ENCODE measurements at regions not wholly inside any gene's neighbourhood (a gene's known extent, or its start where the extent isn't known, plus 50 kb on each side); places are given as distances from the start of the nearest gene placed in this dataset.

GRCh38 chr3:160128056-160128455 lies 97.2 kb upstream of the C3orf80 start:
- Histone ChIP-seq H3K4me2 (ENCODE audit: insufficient read depth, insufficient read length, low read length) (no peak overlapping the region), H4K20me1 (ENCODE audit: control insufficient read depth, insufficient read depth, insufficient read length) (no peaks in the 10 kb centered on the region), H3K18ac (ENCODE audit: insufficient read length, low read depth, low read length) (no peak overlapping the region), H4K8ac (replicated peaks; ENCODE audit: insufficient read length, low read depth, low read length) (no peak overlapping the region), H2BK15ac (ENCODE audit: low read depth, low read length) (no peak overlapping the region), H4K91ac (ENCODE audit: insufficient read length, low read depth, low read length) (no peak overlapping the region), H2BK5ac (ENCODE audit: insufficient read length, low read length) (no peak overlapping the region), H3K27ac (ENCODE audit: insufficient read length, low read depth, low read length) (no peak overlapping the region), H3K9ac (ENCODE audit: extremely low read depth, insufficient read length, low read length) (no peak overlapping the region), H2BK120ac (ENCODE audit: low read depth, low read length, poor library complexity, severe bottlenecking) (no peak overlapping the region), H2BK12ac (ENCODE audit: insufficient read length, low read depth, low read length) (no peak overlapping the region), H3K79me1 (ENCODE audit: insufficient read depth, low read depth, low read length, poor library complexity, severe bottlenecking) (no peaks in the 10 kb centered on the region), H3K27me3 (ENCODE audit: insufficient read depth, low read length) (no peaks in the 10 kb centered on the region; the same call in 1 of the 2 replicates), H2AK5ac (ENCODE audit: insufficient read length, low read length) (no peak overlapping the region), H3K4ac (ENCODE audit: low read depth, low read length) (no peak overlapping the region), H3K9me3 (ENCODE audit: control insufficient read depth, low read depth, low read length) (no peaks in the 10 kb centered on the region), H3K23ac (ENCODE audit: insufficient read length, low read depth, low read length) (no peak overlapping the region), H3T11ph (ENCODE audit: low read length) (no peak overlapping the region), H3K23me2 (ENCODE audit: insufficient read length, low read depth, low read length, poor library complexity, severe bottlenecking) (no peaks in the 10 kb centered on the region), H3K14ac (ENCODE audit: insufficient read depth, low read length) (no peak overlapping the region), H3K79me2 (ENCODE audit: insufficient read depth, low read length) (no peaks in the 10 kb centered on the region), H3K4me1 (ENCODE audit: insufficient read depth, low read length) (no peaks in the 10 kb centered on the region; the same call in 1 of the 2 replicates), H3K56ac (ENCODE audit: insufficient read length, low read depth, low read length) (no peak overlapping the region), H2AFZ (ENCODE audit: low read length) (no peak overlapping the region), H4K5ac (ENCODE audit: insufficient read length, low read depth, low read length) (no peak overlapping the region), H2BK20ac (ENCODE audit: low read depth, low read length, poor library complexity, severe bottlenecking) (no peak overlapping the region)
- no peak for DNase-seq
- TF ChIP-seq, protein P1, sequence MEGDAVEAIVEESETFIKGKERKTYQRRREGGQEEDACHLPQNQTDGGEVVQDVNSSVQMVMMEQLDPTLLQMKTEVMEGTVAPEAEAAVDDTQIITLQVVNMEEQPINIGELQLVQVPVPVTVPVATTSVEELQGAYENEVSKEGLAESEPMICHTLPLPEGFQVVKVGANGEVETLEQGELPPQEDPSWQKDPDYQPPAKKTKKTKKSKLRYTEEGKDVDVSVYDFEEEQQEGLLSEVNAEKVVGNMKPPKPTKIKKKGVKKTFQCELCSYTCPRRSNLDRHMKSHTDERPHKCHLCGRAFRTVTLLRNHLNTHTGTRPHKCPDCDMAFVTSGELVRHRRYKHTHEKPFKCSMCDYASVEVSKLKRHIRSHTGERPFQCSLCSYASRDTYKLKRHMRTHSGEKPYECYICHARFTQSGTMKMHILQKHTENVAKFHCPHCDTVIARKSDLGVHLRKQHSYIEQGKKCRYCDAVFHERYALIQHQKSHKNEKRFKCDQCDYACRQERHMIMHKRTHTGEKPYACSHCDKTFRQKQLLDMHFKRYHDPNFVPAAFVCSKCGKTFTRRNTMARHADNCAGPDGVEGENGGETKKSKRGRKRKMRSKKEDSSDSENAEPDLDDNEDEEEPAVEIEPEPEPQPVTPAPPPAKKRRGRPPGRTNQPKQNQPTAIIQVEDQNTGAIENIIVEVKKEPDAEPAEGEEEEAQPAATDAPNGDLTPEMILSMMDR (conservative IDR thresholded peaks at IDR 0.05) = no peak
- no peak overlapping the region for H3K4me3 Mint-ChIP-seq
- no peaks in the 10 kb centered on the region for H3K27me3 Mint-ChIP-seq (ENCODE audit: low read depth)
- no peaks in the 10 kb centered on the region; a peak in 1 of 5 replicates for H3K9me3 Mint-ChIP-seq
- H3K36me3 Mint-ChIP-seq (ENCODE audit: insufficient read depth in 1 of 3, low read depth in 3 of 3) = no peaks in the 10 kb centered on the region
- no peak overlapping the region for H3K27ac Mint-ChIP-seq
- peaks cover 8% of the 10 kb centered on the region in 2 experiments for H3K4me1 Mint-ChIP-seq
